SH-SY5Y (cell line): ENCODE measurements at regions not wholly inside any gene's neighbourhood (a gene's known extent, or its start where the extent isn't known, plus 50 kb on each side); places are given as distances from the start of the nearest gene placed in this dataset.

Experiments used
- GATA2 ChIP-seq: IDR thresholded peaks from 2 replicates; pipeline ENCODE4 v1.6.1; 2011; ENCODE audit warnings: mild to moderate bottlenecking, low read depth, low read length
- GATA3 ChIP-seq: IDR thresholded peaks from 2 replicates; pipeline ENCODE4 v1.6.1; 2011; ENCODE audit warnings: low read depth, mild to moderate bottlenecking, low read length, moderate library complexity

DNA sequence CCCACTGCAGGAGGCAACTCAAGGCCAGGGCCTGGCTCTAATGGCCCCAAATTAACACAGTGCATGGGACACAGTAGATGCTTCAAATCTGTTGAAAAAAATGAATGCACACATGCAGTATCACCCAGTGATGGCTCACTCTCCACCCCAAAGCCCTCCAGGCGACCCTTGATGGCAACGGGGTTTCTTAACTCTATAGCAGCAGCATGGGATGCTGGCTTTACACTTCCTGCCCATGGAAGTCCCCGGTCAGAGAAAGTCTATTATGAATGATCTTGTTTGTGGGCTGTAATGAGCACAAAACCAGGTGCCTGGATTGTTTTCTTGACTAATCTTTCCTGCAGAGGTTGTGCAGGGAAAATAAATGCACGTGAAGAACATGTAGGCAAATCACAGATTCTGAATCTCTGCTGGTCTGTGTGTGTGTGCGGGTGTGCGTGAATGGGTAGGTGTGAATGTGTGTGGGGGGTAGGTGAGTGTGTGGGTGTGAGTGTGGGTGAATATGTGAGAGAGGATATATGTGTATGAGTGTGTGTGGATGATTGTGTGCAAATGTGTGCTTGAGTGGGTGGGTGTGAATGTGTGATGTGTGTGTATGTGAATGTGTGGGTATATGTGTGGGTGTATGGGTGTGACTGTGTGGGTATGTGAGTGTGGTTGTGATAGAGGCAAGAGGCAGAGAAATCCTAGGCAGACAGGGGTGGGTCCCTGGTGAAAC, 60.1 kb upstream of the MLN start:
- TF ChIP-seq GATA3 (no peak), GATA2 (no peak)
